Prostate gland (tissue), 2 donors: ENCODE measurements at regions not wholly inside any gene's neighbourhood (a gene's known extent, or its start where the extent isn't known, plus 50 kb on each side); places are given as distances from the start of the nearest gene placed in this dataset.

Experiments used
- DNase-seq: peaks from one replicate; pipeline ENCODE4 v3.0.0-alpha.2; 2019; ENCODE audit warnings: low spot score
- H3K27ac ChIP-seq, 2 donors: fragments of 200-600 bp; sonication (generic); 2 replicates each; pipeline ENCODE4 v1.5.1; 2017 to 2019
- H3K27me3 ChIP-seq: fragments of 200-600 bp; sonication (generic); replicated peaks from 2 replicates; pipeline ENCODE4 v1.5.1; 2019; ENCODE audit not compliant: insufficient read depth
- H3K36me3 ChIP-seq, 2 donors: fragments of 200-600 bp; sonication (generic); 1 replicate in 1 of 2; 2 replicates in 1 of 2; pipeline versions ENCODE4 v1.5.1 to v1.8.1; 2017 to 2019
- H3K4me1 ChIP-seq: fragments of 200-600 bp; sonication (generic); replicated peaks from 2 replicates; pipeline ENCODE4 v1.5.1; 2019
- H3K4me3 ChIP-seq, 2 donors: fragments of 200-600 bp; sonication (generic); 2 replicates each; pipeline ENCODE4 v1.5.1; 2017 to 2019
- H3K9me3 ChIP-seq: fragments of 200-600 bp; sonication (generic); 2 replicates; pipeline ENCODE4 v1.5.1; 2017
- CTCF ChIP-seq, 4 experiments: fragments of 200-600 bp in 2 of 4; fragments of 450-650 bp in 2 of 4; sonication (generic) in 2 of 4; IDR thresholded peaks; 1 replicate in 3 of 4; 2 replicates in 1 of 4; pipeline ENCODE4 v1.5.1; 2016 to 2019; ENCODE audit warnings: antibody characterized with exemption in 4 of 4, mild to moderate bottlenecking in 2 of 4, moderate library complexity in 2 of 4
- POLR2A ChIP-seq: fragments of 450-650 bp; IDR thresholded peaks from one replicate; pipeline ENCODE4 v1.6.1; 2016; ENCODE audit warnings: antibody characterized with exemption, mild to moderate bottlenecking
- POLR2AphosphoS5 ChIP-seq: sonication (generic); formaldehyde crosslinking; IDR thresholded peaks from one replicate; pipeline ENCODE4 v1.6.1; 2017; ENCODE audit warnings: antibody characterized with exemption
- WGBS: methylation state at CpG from one replicate; pipeline ENCODE4 v1.1.5; 2018; 5-methylcytosine and 5-hydroxymethylcytosine counted together
- intact Hi-C: fragments of 100-400 bp; cut with DNase I; formaldehyde crosslinking; loops from one replicate; pipeline ENCODE4 v1.14.2; 2022

- Histone ChIP-seq H3K4me1 (no peaks in the 10 kb centered on the region), H3K27ac (no peak overlapping the region), H3K9me3 (no peaks in the 10 kb centered on the region), H3K4me3 (no peak overlapping the region), H3K36me3 (no peaks in the 10 kb centered on the region), H3K27me3 (no peaks in the 10 kb centered on the region)
- no peak for DNase-seq
- WGBS = 70% methylated on average over 1 of the region's 1 CpG
- TF ChIP-seq CTCF (IDR thresholded peaks at IDR 0.05) (no peak), POLR2AphosphoS5 (no peak), POLR2A (no peak)
- intact Hi-C loops = no loop called here
Observed at GRCh38 chr5:96265487-96265886, 167.6 kb downstream of the PCSK1 start.

DNA sequence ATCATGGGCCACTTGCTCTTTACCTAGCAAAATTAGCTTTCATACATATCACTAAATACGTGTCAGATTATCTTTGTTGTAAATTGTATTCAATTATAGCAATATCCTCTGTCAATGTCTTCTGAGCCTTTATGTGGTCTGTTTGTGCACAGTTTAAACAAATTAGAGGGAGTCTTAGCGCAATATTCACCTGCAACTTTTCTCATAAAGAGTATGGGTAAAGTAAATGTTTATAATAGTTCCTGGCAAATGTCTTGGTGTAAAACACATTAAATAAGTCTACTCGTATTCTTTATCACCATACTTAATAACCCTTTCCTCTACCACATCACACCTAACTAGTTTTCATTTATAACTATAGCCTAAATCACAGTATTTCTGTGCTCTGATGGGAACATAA, 169.0 kb downstream of the PCSK1 start:
- H3K4me1 ChIP-seq = no peaks in the 10 kb centered on the region
- H3K27ac ChIP-seq = no peak overlapping the region
- H3K4me3 ChIP-seq = no peak overlapping the region
- DNase-seq = no peak
- intact Hi-C loops = no loop called here
- H3K27me3 ChIP-seq = no peaks in the 10 kb centered on the region
- H3K36me3 ChIP-seq = no peaks in the 10 kb centered on the region
- no peaks in the 10 kb centered on the region for H3K9me3 ChIP-seq
- TF ChIP-seq POLR2AphosphoS5 (no peak), CTCF (IDR thresholded peaks at IDR 0.05) (no peak), POLR2A (no peak)
- WGBS = 52% methylated on average over 3 of the region's 3 CpGs

DNA sequence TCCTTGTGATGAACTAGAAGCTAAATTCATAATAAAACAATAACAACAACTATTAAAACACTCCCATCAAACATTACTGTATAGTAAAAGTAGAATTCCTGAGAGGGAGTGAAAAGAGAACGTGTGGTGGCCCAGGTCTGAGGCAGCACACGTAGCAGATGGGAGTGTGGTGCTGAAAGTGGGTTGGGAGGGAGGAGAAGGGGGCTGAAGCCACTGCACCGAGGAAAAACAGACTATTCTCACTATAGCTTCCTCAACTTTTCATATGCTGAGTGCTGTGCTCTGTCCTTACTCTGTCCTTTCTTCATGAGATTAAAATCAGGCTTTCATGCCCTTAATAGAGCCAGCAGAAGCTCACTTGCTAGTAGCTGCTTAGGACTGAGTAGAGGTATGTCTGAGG, 170.9 kb downstream of the PCSK1 start:
- no peak for DNase-seq

DNA sequence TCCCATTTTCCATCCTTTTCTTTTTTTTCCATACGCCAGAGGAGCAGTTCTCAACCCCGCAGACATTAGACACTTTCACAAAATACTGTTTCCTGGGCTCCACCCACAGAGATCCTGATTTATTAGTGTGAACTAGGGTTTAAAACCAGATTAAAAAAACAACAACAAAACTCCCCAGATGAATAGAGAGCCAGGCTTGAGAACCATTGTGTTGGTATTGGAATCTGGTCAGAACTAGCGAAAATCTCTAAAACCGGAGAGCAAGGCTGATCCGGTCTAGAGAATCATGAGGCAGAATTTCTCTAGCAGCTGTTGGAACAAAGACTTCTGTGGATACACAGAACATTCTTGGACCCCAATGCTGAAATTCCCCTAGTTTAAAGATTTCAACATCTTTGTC, 173.0 kb downstream of the PCSK1 start:
- no peaks in the 10 kb centered on the region for H3K27me3 ChIP-seq
- H3K4me1 ChIP-seq = no peaks in the 10 kb centered on the region
- no peak for TF ChIP-seq POLR2A
- no peak for TF ChIP-seq CTCF (IDR thresholded peaks at IDR 0.05)
- no peak for TF ChIP-seq POLR2AphosphoS5
- H3K36me3 ChIP-seq = no peaks in the 10 kb centered on the region
- intact Hi-C loops = no loop called here
- H3K27ac ChIP-seq = no peak overlapping the region
- no peak overlapping the region for H3K4me3 ChIP-seq
- DNase-seq = no peak
- 96% methylated on average over 5 of the region's 5 CpGs for WGBS
- no peaks in the 10 kb centered on the region for H3K9me3 ChIP-seq

More for the DNA sequence above, 170.9 kb downstream of the PCSK1 start:
- H3K27ac ChIP-seq = no peak overlapping the region
- intact Hi-C loops = no loop called here
- H3K9me3 ChIP-seq = no peaks in the 10 kb centered on the region
- H3K4me1 ChIP-seq = no peaks in the 10 kb centered on the region
- H3K27me3 ChIP-seq = no peaks in the 10 kb centered on the region
- no peak overlapping the region for H3K4me3 ChIP-seq
- H3K36me3 ChIP-seq = no peaks in the 10 kb centered on the region
- WGBS = 60% methylated on average over 3 of the region's 3 CpGs
- TF ChIP-seq POLR2AphosphoS5 = no peak
- TF ChIP-seq CTCF (IDR thresholded peaks at IDR 0.05) = no peak
- no peak for TF ChIP-seq POLR2A

GRCh38 chr5:96259151-96259772, 173.8 kb downstream of the PCSK1 start:
- Histone ChIP-seq H3K27ac (no peak overlapping the region), H3K4me3 (no peak overlapping the region), H3K27me3 (no peaks in the 10 kb centered on the region), H3K36me3 (no peaks in the 10 kb centered on the region), H3K4me1 (no peaks in the 10 kb centered on the region), H3K9me3 (no peaks in the 10 kb centered on the region)
- TF ChIP-seq POLR2A (no peak), POLR2AphosphoS5 (no peak), CTCF (IDR thresholded peaks at IDR 0.05) (no peak)
- no peak for DNase-seq
- 79% methylated on average over 2 of the region's 2 CpGs for WGBS
- intact Hi-C loops = no loop called here
